Neural progenitor cell (in vitro differentiated cells): ENCODE measurements at regions not wholly inside any gene's neighbourhood (a gene's known extent, or its start where the extent isn't known, plus 50 kb on each side); places are given as distances from the start of the nearest gene placed in this dataset.

Source experiments
- CTCF ChIP-seq: fragments of 200-600 bp; sonication (generic); IDR thresholded peaks from 2 replicates; pipeline ENCODE4 v1.5.1; 2017; ENCODE audit warnings: antibody characterized with exemption, mild to moderate bottlenecking
- EZH2 ChIP-seq: fragments of 200-600 bp; sonication (generic); IDR thresholded peaks from 2 replicates; pipeline ENCODE4 v1.6.1; 2017; ENCODE audit warnings: antibody characterized with exemption, mild to moderate bottlenecking, moderate library complexity
- EZH2phosphoT487 ChIP-seq: fragments of 200-600 bp; sonication (generic); IDR thresholded peaks from 2 replicates; pipeline ENCODE4 v1.6.1; 2017; ENCODE audit warnings: antibody characterized with exemption

GRCh38 chr4:23166407-23166806 lies 473.7 kb downstream of the GBA3 start:
- TF ChIP-seq CTCF (no peak), EZH2 (no peak), EZH2phosphoT487 (no peak)
